Stimulated activated CD4-positive, alpha-beta T cell treated with anti-CD3 and anti-CD28 coated beads, TNF-alpha, amount 100 ng/mL, for 1 hour (primary cell): ENCODE measurements at regions not wholly inside any gene's neighbourhood (a gene's known extent, or its start where the extent isn't known, plus 50 kb on each side); places are given as distances from the start of the nearest gene placed in this dataset.

Experiments used
- DNase-seq, 3 donors: peaks; one replicate each; pipeline ENCODE4 v3.0.0-alpha.2; 2020; ENCODE audit warnings: low read depth in 3 of 3, low spot score in 1 of 3

- DNase-seq = no peak
Observed at GRCh38 chr11:43619863-43620505, 60.6 kb upstream of the HSD17B12 start.

DNA sequence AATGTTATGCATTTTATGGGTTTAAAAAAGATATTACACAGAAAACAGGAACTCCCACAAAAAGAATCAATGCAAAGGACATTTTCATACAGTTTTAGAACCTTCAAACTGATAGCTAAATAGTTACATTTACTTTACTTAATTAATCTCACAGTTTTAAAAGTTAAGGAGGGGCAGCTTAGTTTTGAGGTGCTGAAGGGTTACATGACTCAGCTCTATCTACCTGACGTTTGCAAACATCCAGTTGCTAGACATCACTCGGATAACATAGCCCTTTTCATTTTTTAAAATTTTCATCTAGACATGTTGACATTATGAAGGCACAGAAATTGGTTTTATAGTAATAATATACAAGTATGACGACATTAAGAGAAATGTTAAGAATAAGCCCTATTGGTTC is 53.7 kb upstream of the HSD17B12 start:
- DNase-seq = no peak
